Caco-2 (cell line): ENCODE measurements at regions not wholly inside any gene's neighbourhood (a gene's known extent, or its start where the extent isn't known, plus 50 kb on each side); places are given as distances from the start of the nearest gene placed in this dataset.

ENCODE experiments used
- BruUV-seq: library from RNA; stranded (reverse); fragments of 400-500 nt; replicated peaks from 2 replicates; lab custom pipeline; 2021; lab: Mats Ljungman, UMichigan
- CTCF ChIA-PET: fragments of 300-600 bp; sonication (Branson Sonifier 250); formaldehyde crosslinking; loops from one replicate; lab custom pipeline; 2022; ENCODE audit warnings: antibody characterized with exemption; lab: Charles Lee
- POLR2A ChIA-PET: fragments of 300-600 bp; sonication (Branson Sonifier 250); formaldehyde crosslinking; loops from one replicate; lab custom pipeline; 2022; ENCODE audit warnings: antibody characterized with exemption; lab: Charles Lee
- DNase-seq, 2 experiments: peaks; one replicate each; pipeline versions ENCODE4 v3.0.0 to v3.0.0-alpha.2; 2020 to 2022
- H3K27me3 ChIP-seq: replicated peaks from 2 replicates; pipeline ENCODE4 v1.6.0; 2011; ENCODE audit warnings: low read length; ENCODE audit not compliant: control insufficient read depth, insufficient read depth
- H3K36me3 ChIP-seq: 2 replicates; pipeline ENCODE4 v1.5.1; 2011; ENCODE audit warnings: low read length; ENCODE audit not compliant: control insufficient read depth, insufficient read depth
- H3K4me1 ChIP-seq: fragments of 250-450 bp; sonication (Bioruptor Pico); 2 replicates; pipeline ENCODE4 v1.5.1; 2020; ENCODE audit warnings: mild to moderate bottlenecking
- H3K4me3 ChIP-seq: 2 replicates; pipeline ENCODE4 v1.5.1; 2011; ENCODE audit warnings: low read depth, mild to moderate bottlenecking, control low read depth, low read length
- H3K9me3 ChIP-seq: fragments of 250-450 bp; sonication (Bioruptor Pico); 2 replicates; pipeline ENCODE4 v1.5.1; 2020; ENCODE audit warnings: mild to moderate bottlenecking, moderate library complexity
- H3K27ac Mint-ChIP-seq: one replicate; pipeline ENCODE4 v1.8.0; 2022; ENCODE audit warnings: mixed read lengths; ENCODE audit not compliant: unreplicated experiment
- H3K27me3 Mint-ChIP-seq: one replicate; pipeline ENCODE4 v1.8.0; 2022; ENCODE audit warnings: mixed read lengths; ENCODE audit not compliant: insufficient read depth, unreplicated experiment
- H3K36me3 Mint-ChIP-seq: one replicate; pipeline ENCODE4 v1.8.0; 2022; ENCODE audit warnings: mild to moderate bottlenecking, mixed read lengths; ENCODE audit not compliant: insufficient read depth, unreplicated experiment
- H3K4me1 Mint-ChIP-seq: one replicate; pipeline ENCODE4 v1.8.0; 2022; ENCODE audit warnings: low read depth, mixed read lengths; ENCODE audit not compliant: unreplicated experiment
- H3K4me3 Mint-ChIP-seq: one replicate; pipeline ENCODE4 v1.8.0; 2022; ENCODE audit warnings: mild to moderate bottlenecking, moderate library complexity, mixed read lengths; ENCODE audit not compliant: unreplicated experiment
- H3K9me3 Mint-ChIP-seq: one replicate; pipeline ENCODE4 v1.8.0; 2022; ENCODE audit warnings: mixed read lengths; ENCODE audit not compliant: unreplicated experiment
- intact Hi-C: fragments of 100-400 bp; cut with micrococcal nuclease; formaldehyde crosslinking; loops from one replicate; pipeline ENCODE4 v1.10.0; 2022; ENCODE audit not compliant: unreplicated experiment
- TF ChIP-seq, protein P1 (sequence below), 2 experiments: fragments of 200-600 bp in 1 of 2; IDR thresholded peaks; 1 replicate in 1 of 2; 2 replicates in 1 of 2; pipeline versions ENCODE4 v1.5.1 to v1.8.0; 2011 to 2022; ENCODE audit warnings: antibody characterized with exemption in 1 of 2, control low read depth in 1 of 2, inconsistent platforms in 1 of 2, low read depth in 1 of 2, low read length in 1 of 2, mild to moderate bottlenecking in 1 of 2, moderate library complexity in 1 of 2; ENCODE audit not compliant: insufficient read depth in 1 of 2, severe bottlenecking in 1 of 2, unreplicated experiment in 1 of 2

DNA sequence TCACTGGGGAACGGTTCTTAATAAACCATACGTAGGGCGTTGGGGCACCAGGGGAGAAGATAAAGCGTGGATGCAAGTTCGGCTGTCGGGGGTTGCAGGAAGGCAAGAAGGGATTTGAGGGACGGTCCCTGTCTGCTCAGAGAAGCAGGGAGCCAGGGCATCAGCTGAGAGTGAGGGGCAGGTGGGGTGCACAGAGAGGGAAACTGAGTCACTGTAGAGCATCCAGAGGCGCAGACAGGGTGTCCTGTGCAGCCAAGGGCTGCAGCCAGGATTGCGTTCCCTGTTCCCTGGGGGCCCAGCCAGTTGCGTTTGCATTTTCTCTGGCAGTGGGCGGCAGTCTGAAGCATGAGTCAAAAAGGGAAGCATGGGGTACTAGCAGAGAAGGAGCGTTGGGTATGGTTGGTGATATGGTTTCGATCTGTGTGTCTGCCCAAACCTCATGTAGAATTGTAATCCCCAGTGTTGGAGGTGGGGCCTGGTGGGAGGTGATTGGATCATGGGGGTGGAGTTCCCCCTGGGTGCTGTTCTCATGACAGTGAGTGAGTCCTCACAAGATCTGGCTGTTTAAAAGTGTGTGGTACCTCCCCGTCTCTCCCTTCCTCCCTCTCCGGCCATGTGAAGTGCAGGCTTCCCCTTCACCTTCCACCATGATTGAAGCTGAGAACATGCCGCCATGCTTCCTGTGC is 202.9 kb downstream of the NDUFA10 start:
- DNase-seq = no peak
- no peaks in the 10 kb centered on the region for H3K36me3 ChIP-seq
- Mint-ChIP-seq H3K36me3 (no peaks in the 10 kb centered on the region), H3K4me1 (no peaks in the 10 kb centered on the region), H3K27me3 (peaks cover 6% of the 10 kb centered on the region), H3K9me3 (no peaks in the 10 kb centered on the region), H3K27ac (no peak overlapping the region), H3K4me3 (no peak overlapping the region)
- TF ChIP-seq, protein P1, sequence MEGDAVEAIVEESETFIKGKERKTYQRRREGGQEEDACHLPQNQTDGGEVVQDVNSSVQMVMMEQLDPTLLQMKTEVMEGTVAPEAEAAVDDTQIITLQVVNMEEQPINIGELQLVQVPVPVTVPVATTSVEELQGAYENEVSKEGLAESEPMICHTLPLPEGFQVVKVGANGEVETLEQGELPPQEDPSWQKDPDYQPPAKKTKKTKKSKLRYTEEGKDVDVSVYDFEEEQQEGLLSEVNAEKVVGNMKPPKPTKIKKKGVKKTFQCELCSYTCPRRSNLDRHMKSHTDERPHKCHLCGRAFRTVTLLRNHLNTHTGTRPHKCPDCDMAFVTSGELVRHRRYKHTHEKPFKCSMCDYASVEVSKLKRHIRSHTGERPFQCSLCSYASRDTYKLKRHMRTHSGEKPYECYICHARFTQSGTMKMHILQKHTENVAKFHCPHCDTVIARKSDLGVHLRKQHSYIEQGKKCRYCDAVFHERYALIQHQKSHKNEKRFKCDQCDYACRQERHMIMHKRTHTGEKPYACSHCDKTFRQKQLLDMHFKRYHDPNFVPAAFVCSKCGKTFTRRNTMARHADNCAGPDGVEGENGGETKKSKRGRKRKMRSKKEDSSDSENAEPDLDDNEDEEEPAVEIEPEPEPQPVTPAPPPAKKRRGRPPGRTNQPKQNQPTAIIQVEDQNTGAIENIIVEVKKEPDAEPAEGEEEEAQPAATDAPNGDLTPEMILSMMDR (IDR thresholded peaks at IDR 0.05; ENCODE audit: insufficient read depth in 1 of 2, low read depth in 1 of 2, low read length in 1 of 2, severe bottlenecking in 1 of 2, unreplicated experiment in 1 of 2) = no peak
- no peaks in the 10 kb centered on the region for H3K9me3 ChIP-seq
- BruUV-seq = no TSS peak
- intact Hi-C loops = no loop called here
- no peaks in the 10 kb centered on the region for H3K4me1 ChIP-seq
- no peaks in the 10 kb centered on the region for H3K27me3 ChIP-seq
- no peak overlapping the region for H3K4me3 ChIP-seq
- ChIA-PET POLR2A (no interaction called here), CTCF (no interaction called here)

DNA sequence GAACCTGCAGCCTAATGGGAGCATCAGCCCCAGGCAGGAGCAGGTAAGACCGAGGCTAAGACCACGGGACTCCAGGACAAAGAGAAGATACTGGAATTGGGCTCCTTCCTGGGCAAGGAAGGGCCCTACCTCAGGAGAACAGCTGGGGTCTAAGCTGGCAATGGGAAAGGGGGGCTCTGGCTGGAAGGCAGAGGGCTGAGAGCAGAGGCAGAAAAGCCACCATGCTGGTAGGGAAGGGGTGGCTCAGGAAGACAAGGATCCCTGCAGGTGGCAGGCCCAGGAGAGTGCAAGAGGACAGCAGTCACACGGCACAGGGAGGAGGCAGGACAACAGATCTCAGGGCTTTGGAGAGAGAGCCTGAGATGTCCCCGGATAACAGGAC is 203.5 kb downstream of the NDUFA10 start:
- H3K4me1 Mint-ChIP-seq = no peaks in the 10 kb centered on the region
- no peaks in the 10 kb centered on the region for H3K36me3 Mint-ChIP-seq
- DNase-seq = no peak
- no peaks in the 10 kb centered on the region for H3K9me3 Mint-ChIP-seq
- POLR2A ChIA-PET = no interaction called here
- Histone ChIP-seq H3K36me3 (no peaks in the 10 kb centered on the region), H3K4me1 (no peaks in the 10 kb centered on the region), H3K4me3 (no peak overlapping the region), H3K9me3 (no peaks in the 10 kb centered on the region), H3K27me3 (no peaks in the 10 kb centered on the region)
- no peak overlapping the region for H3K4me3 Mint-ChIP-seq
- no peak overlapping the region for H3K27ac Mint-ChIP-seq
- BruUV-seq = no TSS peak
- H3K27me3 Mint-ChIP-seq = peaks cover 6% of the 10 kb centered on the region
- intact Hi-C loops = no loop called here
- CTCF ChIA-PET = no interaction called here
- TF ChIP-seq, protein P1 (IDR thresholded peaks at IDR 0.05; ENCODE audit: insufficient read depth in 1 of 2, low read depth in 1 of 2, low read length in 1 of 2, severe bottlenecking in 1 of 2, unreplicated experiment in 1 of 2) = no peak

DNA sequence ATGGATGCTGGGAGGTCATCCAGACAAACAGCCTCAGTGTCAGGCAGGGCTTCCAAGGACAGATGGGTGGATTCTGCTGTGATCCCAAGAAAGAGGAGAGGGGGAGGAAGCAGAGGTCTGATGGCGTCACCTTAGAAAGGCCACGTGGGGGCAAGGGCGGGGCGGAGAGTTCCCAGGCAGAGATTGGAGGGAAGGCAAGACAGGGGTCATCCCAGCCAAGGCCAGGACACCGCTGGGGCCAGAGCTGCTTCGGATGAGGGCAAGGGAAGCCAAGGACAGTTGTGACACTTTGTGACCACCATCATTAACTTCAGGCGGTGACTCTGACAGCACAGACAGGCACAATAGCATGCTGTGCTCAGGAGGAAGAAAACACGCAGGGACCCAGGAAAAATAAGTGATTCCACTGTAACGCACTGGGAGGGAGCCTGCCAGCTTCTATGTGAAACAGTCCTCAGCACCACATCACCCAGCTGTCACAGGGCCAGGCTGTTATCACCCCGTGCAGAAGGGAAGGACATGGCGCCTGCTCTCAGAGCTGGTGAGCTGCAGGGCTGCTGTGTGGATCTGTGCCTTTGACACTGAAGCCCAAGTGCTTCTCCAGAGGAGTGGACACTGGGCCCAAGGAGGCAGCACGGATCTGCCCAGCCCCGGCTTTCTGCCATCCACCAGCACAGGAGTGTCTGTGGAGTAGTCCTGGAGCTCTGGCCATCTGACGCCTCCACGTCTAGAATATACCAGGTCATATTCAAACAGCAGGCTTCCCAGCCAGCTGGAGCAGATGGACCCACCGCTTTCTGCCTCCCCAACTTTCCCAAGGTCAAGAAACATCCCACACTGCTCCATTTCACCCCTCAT is 204.1 kb downstream of the NDUFA10 start:
- H3K36me3 ChIP-seq = no peaks in the 10 kb centered on the region
- Mint-ChIP-seq H3K4me3 (no peak overlapping the region), H3K27me3 (peaks cover 6% of the 10 kb centered on the region), H3K27ac (no peak overlapping the region), H3K9me3 (no peaks in the 10 kb centered on the region), H3K36me3 (no peaks in the 10 kb centered on the region), H3K4me1 (no peaks in the 10 kb centered on the region)
- ChIA-PET CTCF (no interaction called here), POLR2A (no interaction called here)
- no peaks in the 10 kb centered on the region for H3K4me1 ChIP-seq
- no peak for DNase-seq
- H3K27me3 ChIP-seq = no peaks in the 10 kb centered on the region
- H3K9me3 ChIP-seq = no peaks in the 10 kb centered on the region
- TF ChIP-seq, protein P1 (IDR thresholded peaks at IDR 0.05; ENCODE audit: insufficient read depth in 1 of 2, low read depth in 1 of 2, low read length in 1 of 2, severe bottlenecking in 1 of 2, unreplicated experiment in 1 of 2) = no peak
- intact Hi-C loops = no loop called here
- no TSS peak for BruUV-seq
- H3K4me3 ChIP-seq = no peak overlapping the region
